ENCODE measurements at regions not wholly inside any gene's neighbourhood (a gene's known extent, or its start where the extent isn't known, plus 50 kb on each side); places are given as distances from the start of the nearest gene placed in this dataset.
A peak's percentile ranks its signal among the peaks of the same experiment; 100 is the strongest.
"Not testable (repeated sequence)": the region's sequence is repeated elsewhere in the genome, so short reads cannot be mapped to it uniquely, and the experiment has no call there.

DNA sequence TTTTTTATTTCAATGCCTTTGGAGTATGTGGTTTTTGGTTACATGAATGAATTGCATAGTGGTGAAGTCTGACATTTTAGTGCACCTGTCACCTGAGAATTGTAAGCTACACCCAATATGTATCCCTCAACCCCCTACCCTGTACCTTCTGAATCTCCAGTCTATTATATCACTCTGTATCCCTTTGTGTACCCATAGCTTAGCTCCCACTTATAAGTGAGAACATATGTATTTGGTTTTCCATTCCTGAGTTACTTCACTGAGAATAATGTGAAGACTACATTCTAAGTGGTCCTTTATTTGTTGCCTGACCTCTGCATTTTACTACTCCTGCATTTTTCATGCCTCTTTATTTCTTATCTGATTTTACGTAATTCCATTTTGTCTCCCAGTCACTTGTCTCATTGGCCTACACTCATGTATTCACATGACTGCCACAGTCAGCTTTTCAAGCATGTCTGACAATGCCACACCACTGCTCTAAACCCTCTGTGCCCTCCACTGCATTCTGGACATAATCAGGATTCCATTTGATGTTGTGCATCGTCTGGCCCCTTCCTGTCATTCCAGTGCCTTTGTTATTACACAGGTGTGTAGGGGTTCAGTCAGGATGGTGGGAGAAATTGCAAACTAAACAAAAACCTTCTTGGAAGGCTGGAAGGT is 1325.5 kb downstream of the XPNPEP1 start:
- no peak for DNase-seq (ENCODE audit: low read depth)

- DNase-seq (ENCODE audit: low read depth): peak; percentile 13
These were observed 1326.3 kb downstream of the XPNPEP1 start for GRCh38 chr10:108597031-108597430.

DNA sequence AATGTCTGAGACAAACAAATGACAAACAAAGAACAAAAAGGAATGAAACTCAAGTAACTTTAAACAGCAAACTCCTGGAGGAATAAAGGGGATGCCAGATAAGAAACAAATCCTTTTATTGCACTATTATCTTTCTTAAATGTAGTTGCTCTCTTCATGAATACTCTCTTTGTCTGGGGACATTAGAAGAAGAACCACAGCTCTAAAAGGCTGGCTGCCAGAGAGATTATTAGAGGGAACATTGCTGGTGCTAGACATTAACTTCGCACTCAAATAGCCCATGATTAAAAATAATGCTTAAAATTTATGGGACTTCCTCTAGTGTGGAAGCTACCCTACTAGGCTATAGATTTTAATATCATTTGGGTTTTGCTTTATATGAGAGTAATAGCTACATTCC is 1330.4 kb downstream of the XPNPEP1 start:
- DNase-seq (ENCODE audit: low read depth): no peak

DNA sequence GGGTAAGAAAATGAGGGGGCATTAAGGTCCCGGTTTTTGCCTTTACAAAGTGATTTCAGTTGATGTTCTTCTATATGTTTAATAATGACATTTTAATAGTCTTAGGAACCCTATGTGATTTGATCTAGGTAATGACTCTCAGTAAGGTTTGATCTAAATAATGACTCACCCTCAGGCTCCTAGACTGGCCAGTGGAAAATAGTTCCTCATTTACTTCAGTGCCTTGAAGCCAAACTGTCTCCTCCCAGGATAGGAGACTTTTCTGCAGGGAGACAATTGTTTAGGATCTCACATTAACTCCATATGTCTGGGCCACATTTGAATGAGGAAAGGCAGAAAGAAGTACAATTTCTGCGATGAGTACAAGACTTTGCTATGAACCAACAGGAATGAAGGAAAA is 1331.9 kb downstream of the XPNPEP1 start:
- no peak for DNase-seq (ENCODE audit: low read depth)

GRCh38 chr10:108586424-108586823 is 1336.9 kb downstream of the XPNPEP1 start:
- no peak for DNase-seq (ENCODE audit: low read depth)

- DNase-seq (ENCODE audit: low read depth): no peak
These were observed 1339.4 kb downstream of the XPNPEP1 start for GRCh38 chr10:108583877-108584276.

DNA sequence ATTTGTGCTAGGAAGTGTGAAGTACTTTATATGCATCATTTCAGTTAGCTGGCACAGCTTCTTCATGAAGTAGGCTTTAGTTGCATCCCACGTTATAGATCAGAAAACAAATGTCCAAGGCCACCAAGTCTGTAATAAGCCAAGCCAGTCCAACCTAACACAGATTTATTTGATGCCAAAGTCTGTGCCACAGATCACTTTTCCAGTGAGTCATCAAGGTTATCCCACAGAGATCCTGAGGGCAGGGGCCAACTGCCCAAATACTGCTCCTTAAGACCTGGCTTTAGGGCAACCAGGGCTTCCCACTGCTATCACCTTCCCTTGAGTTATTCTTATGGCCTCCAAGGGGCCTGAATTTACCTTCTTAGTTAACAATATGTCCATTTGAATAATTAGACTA is 1340.4 kb downstream of the XPNPEP1 start:
- DNase-seq (ENCODE audit: low read depth): no peak

GRCh38 chr10:108582387-108582786 is 1340.9 kb downstream of the XPNPEP1 start:
- peak; percentile 23 for DNase-seq (ENCODE audit: low read depth)

DNA sequence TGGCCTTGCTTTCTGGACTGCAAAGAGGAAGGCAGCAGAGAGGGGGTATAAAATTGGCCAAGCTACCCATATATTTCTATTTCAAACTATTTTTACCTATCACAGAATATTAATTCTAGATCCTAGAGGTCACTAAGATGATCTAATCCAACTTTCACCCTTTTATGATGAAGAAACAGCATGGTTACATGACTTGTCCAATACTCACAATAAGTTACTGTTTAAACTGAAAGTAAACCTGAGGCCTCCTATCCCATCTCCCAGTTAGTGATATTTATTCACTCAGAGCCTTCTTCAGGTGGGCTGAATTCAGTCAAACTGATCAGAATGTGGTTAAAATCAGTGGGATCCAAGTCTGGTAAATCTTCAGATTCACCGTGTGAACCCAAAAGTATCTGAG is 1345.1 kb downstream of the XPNPEP1 start:
- DNase-seq (ENCODE audit: low read depth): no peak

- no peak for DNase-seq (ENCODE audit: low read depth)
These were observed 1349.1 kb downstream of the XPNPEP1 start for GRCh38 chr10:108574233-108574632.

- DNase-seq (ENCODE audit: low read depth): no peak
These were observed 1354.5 kb downstream of the XPNPEP1 start for GRCh38 chr10:108568824-108569223.

GRCh38 chr10:108567899-108568752 is 1355.2 kb downstream of the XPNPEP1 start:
- no peak for DNase-seq (ENCODE audit: low read depth)

DNA sequence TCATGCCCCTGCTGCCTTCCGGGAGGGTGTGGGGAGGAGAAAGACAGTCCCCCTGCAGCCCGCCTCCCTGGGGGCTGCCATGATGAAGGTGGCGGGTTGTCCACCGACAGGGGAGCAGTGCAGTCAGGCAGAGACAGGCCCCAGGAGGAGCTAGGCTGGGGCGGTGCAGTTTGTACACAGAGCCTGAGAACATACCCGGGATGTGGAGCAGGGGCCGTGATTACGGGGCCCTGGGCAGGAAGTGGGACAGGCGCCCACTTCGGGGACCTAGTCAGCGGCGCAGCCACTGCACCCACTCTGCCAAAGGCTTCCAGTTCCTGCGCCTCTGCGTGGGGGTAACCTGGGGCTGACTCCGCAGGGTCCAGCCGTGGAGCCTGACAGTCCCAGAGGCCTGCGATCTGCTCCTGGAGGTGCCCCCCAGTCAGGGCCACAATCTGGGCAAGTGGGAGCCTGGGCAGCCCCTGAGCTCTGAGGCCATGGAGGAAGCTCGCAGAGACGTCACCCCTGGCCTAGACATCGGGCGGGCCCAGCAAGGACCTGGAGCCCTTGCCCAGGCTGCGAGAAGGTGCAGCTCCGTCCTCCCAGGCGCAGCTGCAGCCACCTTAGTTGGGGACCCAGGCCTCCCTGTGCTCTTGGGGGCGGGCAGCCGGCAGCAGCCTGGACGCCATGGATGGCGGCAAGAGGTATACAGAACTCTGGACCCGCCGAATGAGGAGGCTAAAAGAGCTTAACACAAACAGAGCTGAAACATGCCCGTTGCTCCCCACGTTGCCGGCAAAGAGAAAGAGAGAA is 1356.8 kb downstream of the XPNPEP1 start:
- no peak for DNase-seq (ENCODE audit: low read depth)

DNA sequence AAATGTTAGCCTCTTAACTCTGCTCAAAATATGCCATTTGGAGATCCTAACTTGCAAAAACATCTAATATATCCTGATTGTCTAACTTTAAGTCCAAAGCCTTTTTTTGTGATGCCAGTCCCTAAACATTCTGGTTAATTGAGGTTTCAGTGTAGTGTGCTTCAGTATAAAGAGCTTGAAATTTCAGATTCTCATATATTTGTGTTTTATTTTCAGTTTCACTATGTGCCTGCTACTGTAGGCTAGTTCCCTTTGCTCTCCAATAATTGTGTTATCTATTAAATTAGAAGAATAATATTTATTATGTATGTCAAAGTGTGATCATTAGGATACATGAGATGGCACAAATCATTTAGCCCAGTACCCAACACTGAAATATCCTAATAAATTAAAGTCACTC is 1361.2 kb downstream of the XPNPEP1 start:
- DNase-seq (ENCODE audit: low read depth): no peak

GRCh38 chr10:108561649-108562048 is 1361.7 kb downstream of the XPNPEP1 start:
- DNase-seq (ENCODE audit: low read depth): peak; percentile 4

DNA sequence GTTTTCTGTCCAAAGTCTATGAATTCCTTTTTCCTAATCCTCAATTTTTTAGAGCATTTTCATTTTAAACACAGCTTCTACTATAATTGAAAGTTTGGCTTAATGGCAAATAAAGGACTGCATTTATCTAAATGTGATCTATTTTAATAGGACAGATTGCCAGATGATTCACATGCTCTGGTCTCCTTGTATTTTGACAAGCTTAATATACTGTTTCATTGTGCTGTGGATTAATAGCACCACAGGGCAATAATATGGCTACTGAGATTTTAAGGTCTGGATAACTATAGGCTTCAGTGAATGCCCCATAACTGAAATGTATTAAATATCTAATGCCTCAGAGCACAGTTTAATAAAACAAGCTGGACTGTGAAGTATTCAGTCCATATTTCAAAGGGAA is 1362.8 kb downstream of the XPNPEP1 start:
- DNase-seq (ENCODE audit: low read depth): no peak

DNA sequence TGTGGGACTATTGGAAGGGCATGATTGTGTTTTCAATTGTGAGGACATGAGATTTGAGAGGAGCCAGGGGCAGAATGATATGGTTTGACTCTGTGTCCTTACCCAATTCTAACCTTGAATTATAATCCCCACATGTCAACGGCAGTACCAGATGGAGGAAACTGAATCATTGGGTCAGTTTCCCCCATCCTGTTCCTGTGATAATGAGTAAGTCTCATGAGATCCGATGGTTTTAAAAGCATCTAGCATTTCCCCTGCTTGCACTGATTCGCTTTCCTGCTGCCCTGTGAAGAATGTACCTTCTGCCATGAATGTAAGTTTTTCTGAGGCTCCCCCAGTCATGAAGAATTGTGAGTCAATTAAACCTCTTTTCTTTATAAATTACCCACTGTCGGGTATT is 1367.1 kb downstream of the XPNPEP1 start:
- peak; percentile 14 for DNase-seq (ENCODE audit: low read depth)

GRCh38 chr10:108545921-108546320 is 1377.4 kb downstream of the XPNPEP1 start:
- no peak for DNase-seq (ENCODE audit: low read depth)

DNA sequence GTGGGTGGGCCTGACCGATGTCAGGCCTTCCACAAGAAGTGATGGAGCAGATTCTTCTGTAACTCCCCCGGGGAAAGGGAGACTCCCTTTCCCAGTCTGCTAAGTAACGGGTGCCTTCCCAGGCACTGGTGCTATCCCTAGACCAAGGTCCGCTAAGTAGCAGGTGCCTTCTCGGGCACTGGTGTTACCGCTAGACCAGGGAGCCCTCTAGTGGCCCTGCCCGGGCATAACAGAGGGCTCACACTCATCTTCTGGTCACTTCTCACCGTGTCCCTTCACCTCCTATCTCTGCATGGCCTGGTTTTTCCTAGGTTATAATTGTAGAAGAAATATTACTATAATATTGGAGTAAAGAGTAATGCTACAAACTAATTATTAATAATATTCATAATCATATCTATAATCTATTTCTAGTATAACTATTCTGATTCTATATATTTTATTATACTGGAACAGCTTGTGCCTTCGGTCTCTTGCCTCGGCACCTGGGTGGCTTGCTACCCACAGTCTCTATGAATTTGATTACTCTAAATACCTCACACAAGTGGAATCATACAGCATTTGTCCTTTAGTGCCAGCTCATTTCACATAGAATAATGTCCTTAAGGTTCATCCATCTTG is 1378.7 kb downstream of the XPNPEP1 start:
- DNase-seq (ENCODE audit: low read depth): peak; percentile 47

GRCh38 chr10:108533551-108533950 is 1369.0 kb upstream of the SORCS1 start:
- not testable (repeated sequence) for DNase-seq (ENCODE audit: low read depth)

DNA sequence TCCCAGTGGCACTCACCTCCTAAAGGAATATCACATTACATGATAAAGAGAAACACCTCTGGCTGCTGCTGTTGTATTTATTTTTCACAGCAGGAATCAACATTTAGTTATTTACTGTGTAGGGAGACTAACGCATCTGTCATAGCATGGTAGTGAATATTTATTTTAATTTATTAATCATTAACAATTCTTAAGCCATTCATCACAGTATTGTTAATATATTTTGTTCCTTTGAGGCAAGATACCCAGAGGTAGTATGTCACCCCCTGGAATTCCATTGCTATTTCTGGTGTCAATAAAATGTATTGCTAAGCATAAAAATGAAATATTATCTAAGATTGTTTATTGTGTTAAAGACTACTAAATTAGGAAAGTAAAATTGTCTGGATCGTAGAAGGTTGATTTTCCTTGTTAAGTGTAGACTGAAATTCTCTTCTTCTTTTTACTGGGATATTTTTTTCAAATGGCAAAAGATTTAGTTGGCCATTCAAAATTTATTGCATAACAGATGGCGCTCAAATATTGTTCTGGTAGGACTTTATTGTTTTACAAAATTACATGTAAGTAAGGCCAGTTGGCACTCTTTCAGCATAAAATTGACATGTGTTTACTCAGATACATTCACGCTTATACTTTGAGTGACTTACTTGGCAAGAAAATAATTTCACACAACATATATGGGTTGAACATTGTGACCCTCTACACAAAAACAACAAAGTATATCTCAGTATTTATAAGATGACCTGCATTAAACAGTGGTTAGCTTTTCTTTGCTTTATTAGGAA is 1358.7 kb upstream of the SORCS1 start:
- DNase-seq (ENCODE audit: low read depth): no peak
